Ovary (tissue), 3 donors: ENCODE measurements at regions not wholly inside any gene's neighbourhood (a gene's known extent, or its start where the extent isn't known, plus 50 kb on each side); places are given as distances from the start of the nearest gene placed in this dataset.

Experiments used
- EP300 ChIP-seq: sonication (generic); formaldehyde crosslinking; IDR thresholded peaks from one replicate; pipeline ENCODE4 v1.6.1; 2017; ENCODE audit warnings: antibody characterized with exemption
- POLR2A ChIP-seq: fragments of 450-650 bp; IDR thresholded peaks from one replicate; pipeline ENCODE4 v1.6.1; 2017; ENCODE audit warnings: antibody characterized with exemption, mild to moderate bottlenecking, moderate library complexity
- TF ChIP-seq, protein P1 (sequence below), 3 donors: fragments of 450-650 bp in 2 of 3; fragments of 200-600 bp in 1 of 3; IDR thresholded peaks; one replicate each; pipeline versions ENCODE4 v1.5.1 to v1.8.0; 2016 to 2022; ENCODE audit warnings: antibody characterized with exemption in 3 of 3, mild to moderate bottlenecking in 1 of 3
- donor health status: DM: no; HTN: no; CAD: no.

DNA sequence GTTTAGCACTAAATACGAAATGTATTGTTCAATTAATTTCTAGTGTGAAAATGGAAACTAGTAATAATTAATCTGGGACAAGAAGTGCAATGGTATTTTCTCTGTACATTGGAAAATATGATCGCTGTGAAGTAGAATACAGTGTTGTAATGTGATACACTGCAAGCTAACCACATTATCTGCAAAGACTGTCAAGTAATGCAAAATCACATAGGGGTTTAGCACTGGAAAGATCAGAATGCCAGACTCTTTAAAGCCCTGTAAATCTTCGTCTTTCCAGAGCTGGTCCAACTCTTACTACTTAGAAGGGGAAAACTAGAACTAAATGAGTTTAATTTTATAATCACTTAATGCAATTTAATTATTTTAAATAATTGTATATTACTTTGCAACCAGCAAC lies 544.5 kb upstream of the ANO3 start:
- TF ChIP-seq, protein P1, sequence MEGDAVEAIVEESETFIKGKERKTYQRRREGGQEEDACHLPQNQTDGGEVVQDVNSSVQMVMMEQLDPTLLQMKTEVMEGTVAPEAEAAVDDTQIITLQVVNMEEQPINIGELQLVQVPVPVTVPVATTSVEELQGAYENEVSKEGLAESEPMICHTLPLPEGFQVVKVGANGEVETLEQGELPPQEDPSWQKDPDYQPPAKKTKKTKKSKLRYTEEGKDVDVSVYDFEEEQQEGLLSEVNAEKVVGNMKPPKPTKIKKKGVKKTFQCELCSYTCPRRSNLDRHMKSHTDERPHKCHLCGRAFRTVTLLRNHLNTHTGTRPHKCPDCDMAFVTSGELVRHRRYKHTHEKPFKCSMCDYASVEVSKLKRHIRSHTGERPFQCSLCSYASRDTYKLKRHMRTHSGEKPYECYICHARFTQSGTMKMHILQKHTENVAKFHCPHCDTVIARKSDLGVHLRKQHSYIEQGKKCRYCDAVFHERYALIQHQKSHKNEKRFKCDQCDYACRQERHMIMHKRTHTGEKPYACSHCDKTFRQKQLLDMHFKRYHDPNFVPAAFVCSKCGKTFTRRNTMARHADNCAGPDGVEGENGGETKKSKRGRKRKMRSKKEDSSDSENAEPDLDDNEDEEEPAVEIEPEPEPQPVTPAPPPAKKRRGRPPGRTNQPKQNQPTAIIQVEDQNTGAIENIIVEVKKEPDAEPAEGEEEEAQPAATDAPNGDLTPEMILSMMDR (IDR thresholded peaks at IDR 0.05) = no peak
- TF ChIP-seq EP300 (no peak), POLR2A (no peak)
